Muscle layer of duodenum (tissue), 2 donors: ENCODE measurements at regions not wholly inside any gene's neighbourhood (a gene's known extent, or its start where the extent isn't known, plus 50 kb on each side); places are given as distances from the start of the nearest gene placed in this dataset.

Experiments used
- H3K27ac ChIP-seq: one replicate; pipeline ENCODE4 v1.7.0; 2013; ENCODE audit warnings: mild to moderate bottlenecking, low read length
- H3K27me3 ChIP-seq: one replicate; pipeline ENCODE4 v1.7.0; 2013; ENCODE audit warnings: low read depth, mild to moderate bottlenecking, control low read depth, low read length
- H3K36me3 ChIP-seq, 2 donors: one replicate each; pipeline ENCODE4 v1.7.0; 2013; ENCODE audit warnings: low read length in 2 of 2, control low read depth in 1 of 2, mild to moderate bottlenecking in 1 of 2; ENCODE audit not compliant: insufficient read depth in 2 of 2, control insufficient read depth in 1 of 2
- H3K4me1 ChIP-seq, 2 donors: one replicate each; pipeline ENCODE4 v1.7.0; 2013; ENCODE audit warnings: low read length in 2 of 2, mild to moderate bottlenecking in 2 of 2, control low read depth in 1 of 2, moderate library complexity in 1 of 2; ENCODE audit not compliant: insufficient read depth in 2 of 2, control insufficient read depth in 1 of 2
- H3K4me3 ChIP-seq, 2 donors: one replicate each; pipeline ENCODE4 v1.7.0; 2013; ENCODE audit warnings: low read length in 2 of 2, low read depth in 1 of 2, mild to moderate bottlenecking in 1 of 2
- H3K9me3 ChIP-seq, 2 donors: one replicate each; pipeline ENCODE4 v1.7.0; 2013; ENCODE audit warnings: low read length in 2 of 2, control low read depth in 1 of 2, mild to moderate bottlenecking in 1 of 2; ENCODE audit not compliant: control insufficient read depth in 1 of 2
- donor health status: healthy.

GRCh38 chr3:161555320-161555719 lies 58.7 kb downstream of the OTOL1 start:
- H3K36me3 ChIP-seq = no peaks in the 10 kb centered on the region
- H3K27me3 ChIP-seq = no peaks in the 10 kb centered on the region
- no peaks in the 10 kb centered on the region for H3K4me1 ChIP-seq
- no peaks in the 10 kb centered on the region for H3K9me3 ChIP-seq
- no peak overlapping the region for H3K4me3 ChIP-seq
- no peak overlapping the region for H3K27ac ChIP-seq

- Histone ChIP-seq H3K4me3 (no peak overlapping the region), H3K27ac (no peak overlapping the region), H3K27me3 (no peaks in the 10 kb centered on the region), H3K9me3 (no peaks in the 10 kb centered on the region), H3K4me1 (no peaks in the 10 kb centered on the region), H3K36me3 (no peaks in the 10 kb centered on the region)
Measured at GRCh38 chr3:161556533-161556932, 59.9 kb downstream of the OTOL1 start.

- Histone ChIP-seq H3K9me3 (no peaks in the 10 kb centered on the region), H3K4me1 (no peaks in the 10 kb centered on the region), H3K27me3 (no peaks in the 10 kb centered on the region), H3K4me3 (no peak overlapping the region), H3K27ac (no peak overlapping the region), H3K36me3 (no peaks in the 10 kb centered on the region)
Measured at GRCh38 chr3:161556941-161557340, 60.3 kb downstream of the OTOL1 start.

GRCh38 chr3:161557445-161558150 lies 61.0 kb downstream of the OTOL1 start:
- Histone ChIP-seq H3K27ac (no peak overlapping the region), H3K9me3 (no peaks in the 10 kb centered on the region), H3K27me3 (no peaks in the 10 kb centered on the region), H3K4me1 (no peaks in the 10 kb centered on the region), H3K4me3 (no peak overlapping the region), H3K36me3 (no peaks in the 10 kb centered on the region)

GRCh38 chr3:161558236-161558635 lies 61.6 kb downstream of the OTOL1 start:
- Histone ChIP-seq H3K27me3 (no peaks in the 10 kb centered on the region), H3K4me3 (no peak overlapping the region), H3K36me3 (no peaks in the 10 kb centered on the region), H3K4me1 (no peaks in the 10 kb centered on the region), H3K27ac (no peak overlapping the region), H3K9me3 (no peaks in the 10 kb centered on the region)

GRCh38 chr3:161559177-161559998 lies 62.8 kb downstream of the OTOL1 start:
- no peaks in the 10 kb centered on the region for H3K9me3 ChIP-seq
- H3K27me3 ChIP-seq = no peaks in the 10 kb centered on the region
- no peak overlapping the region for H3K4me3 ChIP-seq
- H3K36me3 ChIP-seq = no peaks in the 10 kb centered on the region
- H3K4me1 ChIP-seq = no peaks in the 10 kb centered on the region
- no peak overlapping the region for H3K27ac ChIP-seq

GRCh38 chr3:161560008-161560637 lies 63.5 kb downstream of the OTOL1 start:
- H3K36me3 ChIP-seq = no peaks in the 10 kb centered on the region
- H3K9me3 ChIP-seq = no peaks in the 10 kb centered on the region
- H3K27ac ChIP-seq = no peak overlapping the region
- H3K27me3 ChIP-seq = no peaks in the 10 kb centered on the region
- H3K4me1 ChIP-seq = no peaks in the 10 kb centered on the region
- no peak overlapping the region for H3K4me3 ChIP-seq

- H3K9me3 ChIP-seq = no peaks in the 10 kb centered on the region
- H3K27ac ChIP-seq = no peak overlapping the region
- H3K36me3 ChIP-seq = no peaks in the 10 kb centered on the region
- H3K4me1 ChIP-seq = no peaks in the 10 kb centered on the region
- H3K4me3 ChIP-seq = no peak overlapping the region
- no peaks in the 10 kb centered on the region for H3K27me3 ChIP-seq
Measured at GRCh38 chr3:161567577-161568361, 71.2 kb downstream of the OTOL1 start.

GRCh38 chr3:161568671-161569070 lies 72.1 kb downstream of the OTOL1 start:
- Histone ChIP-seq H3K9me3 (no peaks in the 10 kb centered on the region), H3K4me1 (no peaks in the 10 kb centered on the region), H3K27ac (no peak overlapping the region), H3K36me3 (no peaks in the 10 kb centered on the region), H3K27me3 (no peaks in the 10 kb centered on the region), H3K4me3 (no peak overlapping the region)

GRCh38 chr3:161571951-161572350 lies 75.3 kb downstream of the OTOL1 start:
- H3K4me3 ChIP-seq = no peak overlapping the region
- H3K4me1 ChIP-seq = no peaks in the 10 kb centered on the region
- no peaks in the 10 kb centered on the region for H3K27me3 ChIP-seq
- H3K9me3 ChIP-seq = no peaks in the 10 kb centered on the region
- no peaks in the 10 kb centered on the region for H3K36me3 ChIP-seq
- H3K27ac ChIP-seq = no peak overlapping the region

- Histone ChIP-seq H3K9me3 (no peaks in the 10 kb centered on the region), H3K36me3 (no peaks in the 10 kb centered on the region), H3K27me3 (no peaks in the 10 kb centered on the region), H3K27ac (no peak overlapping the region), H3K4me1 (no peaks in the 10 kb centered on the region), H3K4me3 (no peak overlapping the region)
Measured at GRCh38 chr3:161573136-161573535, 76.5 kb downstream of the OTOL1 start.
